ENCODE measurements at regions not wholly inside any gene's neighbourhood (a gene's known extent, or its start where the extent isn't known, plus 50 kb on each side); places are given as distances from the start of the nearest gene placed in this dataset.

DNA sequence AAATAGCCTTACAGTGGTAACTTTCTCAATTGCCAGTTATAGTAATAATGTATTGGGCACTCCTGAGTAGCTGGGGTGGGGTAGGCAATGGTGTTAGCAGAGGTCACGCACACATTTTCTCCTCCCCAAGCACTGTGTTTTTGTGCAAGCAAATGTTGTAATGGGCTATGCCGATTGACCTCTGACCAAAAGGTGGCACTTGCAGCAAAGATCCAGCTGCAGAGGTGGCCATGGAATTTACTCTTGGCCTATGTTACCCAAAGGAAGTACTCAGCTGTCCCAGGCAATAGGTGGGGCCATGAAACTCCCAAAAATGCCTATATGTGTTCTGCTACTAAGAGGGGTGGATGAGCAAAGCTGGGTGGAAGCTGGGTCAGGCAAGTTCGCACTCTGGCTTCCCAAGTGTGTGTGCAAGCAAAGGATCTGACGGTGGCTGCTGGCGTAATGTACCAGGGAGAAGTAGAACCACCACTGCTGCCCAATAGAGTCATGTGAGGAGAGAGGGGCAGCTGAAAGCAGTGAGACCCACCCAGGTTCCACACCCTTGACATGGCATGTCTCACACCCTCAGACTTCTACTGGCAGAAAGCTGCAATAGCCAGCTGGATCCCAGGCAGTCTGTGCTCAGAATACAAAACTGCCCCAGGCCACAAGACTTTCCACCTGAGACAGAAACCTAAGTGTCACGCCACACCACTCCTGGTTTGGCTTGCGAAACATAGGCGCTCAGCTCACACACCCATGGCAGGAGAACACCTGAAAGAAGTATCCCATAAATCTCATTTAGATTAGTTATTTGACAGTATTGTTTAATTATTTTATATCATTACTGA lies 353.3 kb upstream of the EMCN start:
- TF ChIP-seq, protein P1, sequence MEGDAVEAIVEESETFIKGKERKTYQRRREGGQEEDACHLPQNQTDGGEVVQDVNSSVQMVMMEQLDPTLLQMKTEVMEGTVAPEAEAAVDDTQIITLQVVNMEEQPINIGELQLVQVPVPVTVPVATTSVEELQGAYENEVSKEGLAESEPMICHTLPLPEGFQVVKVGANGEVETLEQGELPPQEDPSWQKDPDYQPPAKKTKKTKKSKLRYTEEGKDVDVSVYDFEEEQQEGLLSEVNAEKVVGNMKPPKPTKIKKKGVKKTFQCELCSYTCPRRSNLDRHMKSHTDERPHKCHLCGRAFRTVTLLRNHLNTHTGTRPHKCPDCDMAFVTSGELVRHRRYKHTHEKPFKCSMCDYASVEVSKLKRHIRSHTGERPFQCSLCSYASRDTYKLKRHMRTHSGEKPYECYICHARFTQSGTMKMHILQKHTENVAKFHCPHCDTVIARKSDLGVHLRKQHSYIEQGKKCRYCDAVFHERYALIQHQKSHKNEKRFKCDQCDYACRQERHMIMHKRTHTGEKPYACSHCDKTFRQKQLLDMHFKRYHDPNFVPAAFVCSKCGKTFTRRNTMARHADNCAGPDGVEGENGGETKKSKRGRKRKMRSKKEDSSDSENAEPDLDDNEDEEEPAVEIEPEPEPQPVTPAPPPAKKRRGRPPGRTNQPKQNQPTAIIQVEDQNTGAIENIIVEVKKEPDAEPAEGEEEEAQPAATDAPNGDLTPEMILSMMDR (conservative IDR thresholded peaks at IDR 0.05; ENCODE audit: low read depth, low read length), result no peak
- TF ChIP-seq EZH2 (IDR thresholded peaks at IDR 0.05; ENCODE audit: low read length, unreplicated experiment), result no peak
- TF ChIP-seq EZH2phosphoT487 (IDR thresholded peaks at IDR 0.05; ENCODE audit: borderline replicate concordance, low read length), result no peak
